SK-N-SH (cell line): ENCODE measurements at regions not wholly inside any gene's neighbourhood (a gene's known extent, or its start where the extent isn't known, plus 50 kb on each side); places are given as distances from the start of the nearest gene placed in this dataset.

Experiments
- CTCF ChIA-PET: fragments of 300-600, 350-600 bp; formaldehyde crosslinking; extraction: SDS; loops from one replicate; lab custom pipeline; 2021; lab: Yijun Ruan, JAX
- POLR2A ChIA-PET: fragments of 350-600 bp; sonication (Branson Sonifier 250); formaldehyde crosslinking; extraction: SDS; loops from one replicate; lab custom pipeline; 2020; ENCODE audit warnings: antibody characterized with exemption, inconsistent platforms; lab: Yijun Ruan, JAX
- DNase-seq: peaks from one replicate; pipeline ENCODE4 v3.0.0; 2012
- H2AFZ ChIP-seq: fragments of 200-600 bp; sonication (generic); 2 replicates; pipeline ENCODE4 v1.8.1; 2016; ENCODE audit warnings: antibody characterized with exemption, mild to moderate bottlenecking, low read depth
- H3F3A ChIP-seq: fragments of 200-600 bp; sonication (generic); replicated peaks from 2 replicates; pipeline ENCODE3; 2016; ENCODE audit warnings: antibody characterized with exemption, mild to moderate bottlenecking; ENCODE audit not compliant: insufficient read depth
- H3K27ac ChIP-seq, 2 experiments: fragments of 200-500 bp in 1 of 2; fragments of 200-600 bp in 1 of 2; sonication (Bioruptor generic) in 1 of 2; sonication (generic), shearing (Covaris generic) in 1 of 2; 2 replicates each; pipeline versions ENCODE4 v1.5.1 to v1.6.1; 2014 to 2016; ENCODE audit warnings: low read depth in 2 of 2, inconsistent platforms in 1 of 2, low read length in 1 of 2, mild to moderate bottlenecking in 1 of 2, mixed read lengths in 1 of 2
- H3K27me3 ChIP-seq: fragments of 200-600 bp; sonication (generic), shearing (Covaris generic); 2 replicates; pipeline ENCODE4 v1.6.1; 2016; ENCODE audit warnings: mixed run types; ENCODE audit not compliant: insufficient read depth
- H3K36me3 ChIP-seq, 2 experiments: fragments of 200-500 bp in 1 of 2; fragments of 200-600 bp in 1 of 2; sonication (Bioruptor generic) in 1 of 2; sonication (generic) in 1 of 2; replicated peaks in 1 of 2; 2 replicates each; pipeline versions ENCODE3 to v1.5.1; 2014 to 2016; ENCODE audit warnings: low read length in 1 of 2, mild to moderate bottlenecking in 1 of 2; ENCODE audit not compliant: insufficient read depth in 2 of 2, control insufficient read depth in 1 of 2
- H3K4me1 ChIP-seq, 2 experiments: fragments of 200-500 bp in 1 of 2; fragments of 200-600 bp in 1 of 2; sonication (Bioruptor generic) in 1 of 2; sonication (generic), shearing (Covaris generic) in 1 of 2; 2 replicates each; pipeline versions ENCODE4 v1.5.1 to v1.6.1; 2014 to 2016; ENCODE audit warnings: low read depth in 1 of 2, low read length in 1 of 2, mixed run types in 1 of 2; ENCODE audit not compliant: insufficient read depth in 2 of 2, control insufficient read depth in 1 of 2
- H3K4me2 ChIP-seq: fragments of 200-600 bp; sonication (generic), shearing (Covaris generic); 2 replicates; pipeline ENCODE4 v1.6.1; 2017; ENCODE audit warnings: mixed run types
- H3K4me3 ChIP-seq, 2 experiments: fragments of 200-500 bp in 1 of 2; fragments of 200-600 bp in 1 of 2; sonication (Bioruptor generic) in 1 of 2; sonication (generic), shearing (Covaris generic) in 1 of 2; 2 replicates each; pipeline versions ENCODE4 v1.5.1 to v1.8.1; 2014 to 2016; ENCODE audit warnings: low read depth in 2 of 2, inconsistent platforms in 1 of 2, low read length in 1 of 2, mild to moderate bottlenecking in 1 of 2, mixed read lengths in 1 of 2, moderate library complexity in 1 of 2
- H3K79me2 ChIP-seq: fragments of 200-600 bp; sonication (generic); 2 replicates; pipeline ENCODE4 v1.8.1; 2017; ENCODE audit warnings: mild to moderate bottlenecking; ENCODE audit not compliant: insufficient read depth
- H3K9ac ChIP-seq: fragments of 200-600 bp; sonication (generic); 2 replicates; pipeline ENCODE4 v1.6.1; 2017; ENCODE audit warnings: mixed run types
- H3K9me2 ChIP-seq: fragments of 200-600 bp; sonication (generic); 2 replicates; pipeline ENCODE4 v1.6.1; 2017; ENCODE audit warnings: mixed run types
- H3K9me3 ChIP-seq: fragments of 200-600 bp; sonication (generic); 2 replicates; pipeline ENCODE4 v1.6.1; 2017; ENCODE audit warnings: mixed run types, mild to moderate bottlenecking, moderate library complexity
- H4K20me1 ChIP-seq: fragments of 200-600 bp; sonication (generic); 2 replicates; pipeline ENCODE4 v1.6.1; 2017; ENCODE audit warnings: mild to moderate bottlenecking, mixed run types; ENCODE audit not compliant: insufficient read depth
- CHD2 ChIP-seq: fragments of 150-350 bp; IDR thresholded peaks from 2 replicates; pipeline ENCODE4 v1.6.1; 2018; ENCODE audit warnings: low read length; ENCODE audit not compliant: partially characterized antibody
- EP300 ChIP-seq, 2 experiments: IDR thresholded peaks; 2 replicates each; pipeline versions ENCODE4 v1.4.0 to v1.6.1; 2012; ENCODE audit warnings: borderline replicate concordance in 1 of 2, low read depth in 1 of 2, low read length in 1 of 2
- FOXJ3 ChIP-seq: sonication (generic); formaldehyde crosslinking; IDR thresholded peaks from 2 replicates; pipeline ENCODE4 v1.5.1; 2020; ENCODE audit warnings: mild to moderate bottlenecking, missing genetic modification reagents
- MEF2A ChIP-seq: IDR thresholded peaks from 2 replicates; pipeline ENCODE4 v1.4.0; 2012; ENCODE audit warnings: low read depth, borderline replicate concordance
- MXI1 ChIP-seq: IDR thresholded peaks from 2 replicates; pipeline ENCODE4 v1.6.1; 2012; ENCODE audit warnings: mild to moderate bottlenecking, low read depth, low read length, improper control_type of control experiment
- NRF1 ChIP-seq: IDR thresholded peaks from 2 replicates; pipeline ENCODE4 v1.6.1; 2012; ENCODE audit warnings: low read depth, mild to moderate bottlenecking, low read length
- RAD21 ChIP-seq: IDR thresholded peaks from 2 replicates; pipeline ENCODE4 v1.6.1; 2012; ENCODE audit warnings: mild to moderate bottlenecking, low read length
- RFX5 ChIP-seq: IDR thresholded peaks from 2 replicates; pipeline ENCODE4 v1.6.1; 2012; ENCODE audit warnings: mild to moderate bottlenecking, improper control_type of control experiment, low read length
- RXRA ChIP-seq: IDR thresholded peaks from 2 replicates; pipeline ENCODE4 v1.4.0; 2012; ENCODE audit warnings: low read depth, mild to moderate bottlenecking, borderline replicate concordance
- SMC3 ChIP-seq: IDR thresholded peaks from 2 replicates; pipeline ENCODE4 v1.6.1; 2012; ENCODE audit warnings: low read depth, low read length, improper control_type of control experiment
- TEAD4 ChIP-seq: IDR thresholded peaks from 2 replicates; pipeline ENCODE4 v1.4.0; 2012; ENCODE audit warnings: mild to moderate bottlenecking, borderline replicate concordance; ENCODE audit not compliant: insufficient read depth
- USF1 ChIP-seq: IDR thresholded peaks from 2 replicates; pipeline ENCODE4 v1.4.0; 2012; ENCODE audit warnings: low read depth, borderline replicate concordance
- WGBS: methylation state at CpG from one replicate; pipeline ENCODE4 v1.1.6; 2017; ENCODE audit warnings: low lambda C conversion rate; 5-methylcytosine and 5-hydroxymethylcytosine counted together
- TF ChIP-seq, protein P1 (sequence below): fragments of 150-350 bp; IDR thresholded peaks from 2 replicates; pipeline ENCODE4 v1.6.1; 2017; ENCODE audit warnings: antibody characterized with exemption, low read length, low read depth, borderline replicate concordance
- TF ChIP-seq, protein P2 (sequence below): fragments of 200-600 bp; sonication (generic); IDR thresholded peaks from 2 replicates; pipeline ENCODE4 v1.6.1; 2017; ENCODE audit warnings: antibody characterized with exemption, mild to moderate bottlenecking, moderate library complexity
- TF ChIP-seq, protein P3 (sequence below): IDR thresholded peaks from 2 replicates; pipeline ENCODE4 v1.4.0; 2012; ENCODE audit warnings: low read depth
- TF ChIP-seq, protein P4 (sequence below): fragments of 150-350 bp; IDR thresholded peaks from 2 replicates; pipeline ENCODE4 v1.6.1; 2016; ENCODE audit warnings: mild to moderate bottlenecking, low read depth, low read length
- TF ChIP-seq, protein P5 (sequence below): IDR thresholded peaks from 2 replicates; pipeline ENCODE4; 2012

DNA sequence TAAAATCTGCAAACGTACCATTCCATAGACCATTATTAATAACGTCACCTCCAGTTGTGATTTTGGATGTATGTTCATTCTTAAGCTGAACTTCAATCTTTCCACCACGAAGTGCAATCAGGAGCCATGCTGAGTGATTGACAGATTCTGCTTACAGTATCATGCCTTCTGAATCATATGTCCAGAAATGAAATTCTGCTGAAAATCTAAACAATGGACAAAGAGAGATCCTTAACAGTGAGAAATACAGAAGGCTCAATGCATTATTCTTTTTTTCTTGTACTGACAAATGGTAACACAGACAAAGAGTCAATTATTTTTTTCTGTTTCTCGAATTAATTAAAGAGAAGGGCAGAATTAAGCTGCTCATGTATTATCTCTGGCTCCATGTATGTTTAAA, 1114.5 kb downstream of the EPHA3 start:
- Histone ChIP-seq H4K20me1 (no peaks in the 10 kb centered on the region), H3K4me1 (no peaks in the 10 kb centered on the region), H3K27me3 (no peaks in the 10 kb centered on the region), H3K9me3 (no peaks in the 10 kb centered on the region), H3K4me2 (no peak overlapping the region), H3K9ac (no peak overlapping the region), H2AFZ (no peak overlapping the region), H3K36me3 (no peaks in the 10 kb centered on the region), H3K9me2 (no peaks in the 10 kb centered on the region), H3K79me2 (no peaks in the 10 kb centered on the region), H3F3A (no peaks in the 10 kb centered on the region), H3K27ac (no peak overlapping the region), H3K4me3 (no peak overlapping the region)
- no peak for DNase-seq
- POLR2A ChIA-PET = no interaction called here
- TF ChIP-seq, protein P1, sequence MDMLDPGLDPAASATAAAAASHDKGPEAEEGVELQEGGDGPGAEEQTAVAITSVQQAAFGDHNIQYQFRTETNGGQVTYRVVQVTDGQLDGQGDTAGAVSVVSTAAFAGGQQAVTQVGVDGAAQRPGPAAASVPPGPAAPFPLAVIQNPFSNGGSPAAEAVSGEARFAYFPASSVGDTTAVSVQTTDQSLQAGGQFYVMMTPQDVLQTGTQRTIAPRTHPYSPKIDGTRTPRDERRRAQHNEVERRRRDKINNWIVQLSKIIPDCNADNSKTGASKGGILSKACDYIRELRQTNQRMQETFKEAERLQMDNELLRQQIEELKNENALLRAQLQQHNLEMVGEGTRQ = no peak
- TF ChIP-seq, protein P2, sequence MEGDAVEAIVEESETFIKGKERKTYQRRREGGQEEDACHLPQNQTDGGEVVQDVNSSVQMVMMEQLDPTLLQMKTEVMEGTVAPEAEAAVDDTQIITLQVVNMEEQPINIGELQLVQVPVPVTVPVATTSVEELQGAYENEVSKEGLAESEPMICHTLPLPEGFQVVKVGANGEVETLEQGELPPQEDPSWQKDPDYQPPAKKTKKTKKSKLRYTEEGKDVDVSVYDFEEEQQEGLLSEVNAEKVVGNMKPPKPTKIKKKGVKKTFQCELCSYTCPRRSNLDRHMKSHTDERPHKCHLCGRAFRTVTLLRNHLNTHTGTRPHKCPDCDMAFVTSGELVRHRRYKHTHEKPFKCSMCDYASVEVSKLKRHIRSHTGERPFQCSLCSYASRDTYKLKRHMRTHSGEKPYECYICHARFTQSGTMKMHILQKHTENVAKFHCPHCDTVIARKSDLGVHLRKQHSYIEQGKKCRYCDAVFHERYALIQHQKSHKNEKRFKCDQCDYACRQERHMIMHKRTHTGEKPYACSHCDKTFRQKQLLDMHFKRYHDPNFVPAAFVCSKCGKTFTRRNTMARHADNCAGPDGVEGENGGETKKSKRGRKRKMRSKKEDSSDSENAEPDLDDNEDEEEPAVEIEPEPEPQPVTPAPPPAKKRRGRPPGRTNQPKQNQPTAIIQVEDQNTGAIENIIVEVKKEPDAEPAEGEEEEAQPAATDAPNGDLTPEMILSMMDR = no peak
- no peak for TF ChIP-seq RFX5
- TF ChIP-seq TEAD4 = no peak
- TF ChIP-seq CHD2 = no peak
- no peak for TF ChIP-seq RXRA
- CTCF ChIA-PET = no interaction called here
- WGBS = 0% methylated on average over 4 of the region's 4 CpGs

- Histone ChIP-seq H3K27ac (no peak overlapping the region), H3K4me2 (no peak overlapping the region), H3K4me1 (no peaks in the 10 kb centered on the region), H3K9ac (no peak overlapping the region), H3K9me2 (no peaks in the 10 kb centered on the region), H2AFZ (no peak overlapping the region), H3K27me3 (no peaks in the 10 kb centered on the region), H3K79me2 (no peaks in the 10 kb centered on the region), H4K20me1 (no peaks in the 10 kb centered on the region), H3K36me3 (no peaks in the 10 kb centered on the region), H3K9me3 (no peaks in the 10 kb centered on the region), H3F3A (no peaks in the 10 kb centered on the region), H3K4me3 (no peak overlapping the region)
- DNase-seq = no peak
- ChIA-PET CTCF (no interaction called here), POLR2A (no interaction called here)
- TF ChIP-seq, protein P3, sequence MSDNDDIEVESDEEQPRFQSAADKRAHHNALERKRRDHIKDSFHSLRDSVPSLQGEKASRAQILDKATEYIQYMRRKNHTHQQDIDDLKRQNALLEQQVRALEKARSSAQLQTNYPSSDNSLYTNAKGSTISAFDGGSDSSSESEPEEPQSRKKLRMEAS = no peak
- TF ChIP-seq TEAD4 (no peak), EP300 (IDR thresholded peaks at IDR 0.05; ENCODE audit: borderline replicate concordance in 1 of 2, low read depth in 1 of 2, low read length in 1 of 2) (no peak), MEF2A (no peak), NRF1 (no peak), FOXJ3 (CRISPR knock-in tag) (no peak), RAD21 (no peak), MXI1 (no peak), SMC3 (no peak), USF1 (no peak)
- TF ChIP-seq, protein P4, sequence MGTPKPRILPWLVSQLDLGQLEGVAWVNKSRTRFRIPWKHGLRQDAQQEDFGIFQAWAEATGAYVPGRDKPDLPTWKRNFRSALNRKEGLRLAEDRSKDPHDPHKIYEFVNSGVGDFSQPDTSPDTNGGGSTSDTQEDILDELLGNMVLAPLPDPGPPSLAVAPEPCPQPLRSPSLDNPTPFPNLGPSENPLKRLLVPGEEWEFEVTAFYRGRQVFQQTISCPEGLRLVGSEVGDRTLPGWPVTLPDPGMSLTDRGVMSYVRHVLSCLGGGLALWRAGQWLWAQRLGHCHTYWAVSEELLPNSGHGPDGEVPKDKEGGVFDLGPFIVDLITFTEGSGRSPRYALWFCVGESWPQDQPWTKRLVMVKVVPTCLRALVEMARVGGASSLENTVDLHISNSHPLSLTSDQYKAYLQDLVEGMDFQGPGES = no peak
- TF ChIP-seq, protein P2 = no peak
- TF ChIP-seq, protein P5, sequence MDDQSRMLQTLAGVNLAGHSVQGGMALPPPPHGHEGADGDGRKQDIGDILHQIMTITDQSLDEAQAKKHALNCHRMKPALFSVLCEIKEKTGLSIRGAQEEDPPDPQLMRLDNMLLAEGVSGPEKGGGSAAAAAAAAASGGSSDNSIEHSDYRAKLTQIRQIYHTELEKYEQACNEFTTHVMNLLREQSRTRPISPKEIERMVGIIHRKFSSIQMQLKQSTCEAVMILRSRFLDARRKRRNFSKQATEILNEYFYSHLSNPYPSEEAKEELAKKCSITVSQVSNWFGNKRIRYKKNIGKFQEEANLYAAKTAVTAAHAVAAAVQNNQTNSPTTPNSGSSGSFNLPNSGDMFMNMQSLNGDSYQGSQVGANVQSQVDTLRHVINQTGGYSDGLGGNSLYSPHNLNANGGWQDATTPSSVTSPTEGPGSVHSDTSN = no peak
- 0% methylated on average over 1 of the region's 1 CpG for WGBS
These were observed 1134.1 kb downstream of the EPHA3 start for GRCh38 chr3:90241481-90241880.
